HG03108 (cell line): ENCODE measurements at regions not wholly inside any gene's neighbourhood (a gene's known extent, or its start where the extent isn't known, plus 50 kb on each side); places are given as distances from the start of the nearest gene placed in this dataset.
"Not testable (repeated sequence)": the region's sequence is repeated elsewhere in the genome, so short reads cannot be mapped to it uniquely, and the experiment has no call there.

Experiments
- ATAC-seq: cut with Tn5 transposase; IDR thresholded peaks from one replicate; pipeline ENCODE4 v1.9.1; 2021; ENCODE audit warnings: moderate library complexity; ENCODE audit not compliant: unreplicated experiment

DNA sequence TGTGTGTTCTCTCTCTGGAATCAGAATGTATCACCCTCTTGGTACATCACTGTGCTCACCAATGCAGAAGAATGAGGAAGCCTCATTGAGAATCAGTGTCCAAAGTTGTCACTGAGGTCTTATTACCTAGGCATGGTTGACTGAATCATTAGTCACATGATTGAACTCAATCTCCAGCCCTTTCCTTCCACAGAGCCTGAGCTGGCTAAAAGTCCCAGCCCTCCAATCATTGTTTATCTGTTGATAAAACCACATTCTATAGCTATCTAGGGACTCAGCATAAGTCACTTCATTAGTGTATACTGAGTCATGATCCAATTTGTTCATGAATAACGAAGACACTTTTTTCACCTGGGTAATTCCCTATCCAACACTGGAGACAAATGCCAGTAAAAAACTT is 396.8 kb downstream of the TRAM1L1 start:
- ATAC-seq = no peak

DNA sequence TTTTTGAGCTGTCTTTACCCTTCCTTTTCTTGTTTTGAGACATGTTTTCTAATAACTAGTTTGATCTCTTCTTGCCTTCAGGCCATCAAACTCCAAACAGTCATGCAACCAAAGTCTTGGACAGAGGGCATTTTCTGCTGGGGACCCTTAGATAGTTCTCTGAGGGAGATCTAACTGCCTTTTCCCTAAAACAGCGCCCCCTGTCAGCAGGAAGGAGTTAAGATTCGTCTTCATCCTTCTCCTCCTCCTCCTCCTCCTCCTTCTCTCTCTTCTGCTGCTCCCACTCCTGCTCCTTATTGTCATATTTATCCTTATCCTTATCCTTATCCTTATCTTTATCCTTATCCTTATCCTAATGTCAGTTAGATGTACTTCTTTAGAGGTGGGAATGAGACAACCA is 417.2 kb downstream of the TRAM1L1 start:
- ATAC-seq = no peak

GRCh38 chr4:116665716-116666115 is 419.7 kb downstream of the TRAM1L1 start:
- ATAC-seq = no peak

GRCh38 chr4:116664198-116664597 is 421.2 kb downstream of the TRAM1L1 start:
- no peak for ATAC-seq

- no peak for ATAC-seq
These were observed 446.3 kb downstream of the TRAM1L1 start for GRCh38 chr4:116639070-116639577.

GRCh38 chr4:116638592-116638991 is 446.8 kb downstream of the TRAM1L1 start:
- no peak for ATAC-seq

GRCh38 chr4:116636917-116637316 is 448.5 kb downstream of the TRAM1L1 start:
- peak; percentile 85 for ATAC-seq

DNA sequence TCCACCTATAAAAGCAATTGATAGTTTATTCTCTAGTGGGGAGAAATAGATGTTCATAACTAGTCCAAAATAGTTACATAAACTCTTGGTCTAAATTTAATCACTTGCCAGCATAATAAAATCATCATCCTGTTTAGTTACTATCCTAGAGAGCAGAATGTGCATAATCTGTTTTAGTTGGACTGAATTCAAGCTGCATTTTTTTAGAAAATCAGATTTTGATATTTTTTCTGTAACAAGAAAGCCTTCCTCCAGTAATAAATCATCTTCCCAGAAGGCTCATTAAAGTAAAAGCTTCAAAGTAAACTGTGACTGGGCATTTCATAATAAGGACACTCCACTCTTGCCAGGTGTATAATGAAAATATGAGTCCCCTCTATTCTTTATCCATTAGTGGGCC is 453.1 kb downstream of the TRAM1L1 start:
- ATAC-seq = no peak

DNA sequence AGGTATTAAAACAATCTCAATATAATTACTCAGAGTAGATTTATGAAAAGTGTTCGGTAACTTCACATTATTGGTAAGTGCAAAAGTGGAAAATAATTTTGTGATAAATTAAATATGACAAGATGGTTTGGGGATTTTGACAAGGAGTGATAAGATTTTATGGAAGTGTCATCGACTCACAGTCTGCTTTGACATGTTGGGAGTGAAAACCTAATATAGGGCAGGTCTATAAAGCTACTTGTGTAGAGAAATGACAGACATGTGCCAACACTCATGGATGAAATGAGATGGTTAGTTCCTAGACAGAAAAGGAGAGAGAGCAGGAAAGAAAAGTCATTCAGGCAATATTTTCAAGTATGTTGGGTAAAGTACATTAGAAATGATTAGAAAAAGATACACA is 456.8 kb downstream of the TRAM1L1 start:
- ATAC-seq = no peak

DNA sequence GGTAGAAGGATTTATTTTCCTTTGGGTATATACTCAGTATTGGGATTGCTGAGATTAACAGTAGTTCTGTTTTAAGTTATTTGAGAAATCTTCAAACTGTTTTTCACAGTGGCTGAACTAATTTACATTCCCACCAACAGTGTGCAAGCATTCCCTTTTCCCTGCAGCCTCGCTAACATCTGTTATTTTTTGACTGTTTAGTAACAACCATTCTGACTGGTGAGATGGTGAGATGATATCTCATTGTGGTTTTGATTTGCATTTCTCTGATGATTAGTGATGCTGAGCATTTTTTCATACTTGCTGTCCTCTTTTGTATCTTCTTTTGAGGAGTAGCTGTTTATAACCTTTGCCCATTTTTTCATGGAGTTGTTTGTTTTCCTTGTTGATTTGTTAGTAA is 457.8 kb downstream of the TRAM1L1 start:
- ATAC-seq = no peak

DNA sequence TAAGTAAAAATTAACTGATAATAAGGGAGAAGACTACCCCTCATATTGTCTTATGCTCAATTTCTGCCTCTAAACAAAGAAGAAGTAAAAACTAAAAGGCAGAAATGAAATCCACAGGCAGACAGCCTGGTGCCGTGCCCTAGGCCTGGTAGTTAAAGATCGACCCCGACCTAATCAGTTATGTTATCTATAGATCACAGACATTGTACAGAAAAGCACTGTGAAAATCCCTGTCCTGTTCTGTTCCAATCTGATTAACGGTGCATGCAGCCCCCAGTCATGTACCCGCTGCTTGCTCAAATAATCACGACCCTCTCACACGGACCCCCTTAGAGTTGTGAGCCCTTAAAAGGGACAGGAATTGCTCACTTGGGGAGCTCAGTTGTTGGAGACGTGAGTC is 465.9 kb downstream of the TRAM1L1 start:
- not testable (repeated sequence) for ATAC-seq

DNA sequence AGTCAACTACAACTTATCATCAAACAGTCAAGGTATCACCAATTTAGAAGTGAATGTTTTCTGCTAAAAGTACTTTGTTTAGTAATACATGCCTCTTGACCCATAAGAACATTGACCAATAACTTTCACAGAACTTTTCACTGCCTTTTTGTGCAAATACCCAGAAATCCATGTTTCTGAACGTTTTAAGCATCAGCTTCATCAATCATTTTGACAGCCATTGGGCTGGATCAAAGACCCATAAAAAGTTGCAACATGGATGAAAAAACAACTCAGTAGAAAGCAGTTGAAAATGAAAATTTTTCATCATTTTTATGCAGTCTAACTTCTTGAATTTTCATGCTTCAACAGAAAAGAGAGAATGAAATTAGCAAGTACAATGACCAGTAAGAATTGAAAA is 466.7 kb downstream of the TRAM1L1 start:
- ATAC-seq = no peak

GRCh38 chr4:116603096-116603495 is 482.3 kb downstream of the TRAM1L1 start:
- no peak for ATAC-seq

GRCh38 chr4:116599859-116600258 is 485.5 kb downstream of the TRAM1L1 start:
- no peak for ATAC-seq

DNA sequence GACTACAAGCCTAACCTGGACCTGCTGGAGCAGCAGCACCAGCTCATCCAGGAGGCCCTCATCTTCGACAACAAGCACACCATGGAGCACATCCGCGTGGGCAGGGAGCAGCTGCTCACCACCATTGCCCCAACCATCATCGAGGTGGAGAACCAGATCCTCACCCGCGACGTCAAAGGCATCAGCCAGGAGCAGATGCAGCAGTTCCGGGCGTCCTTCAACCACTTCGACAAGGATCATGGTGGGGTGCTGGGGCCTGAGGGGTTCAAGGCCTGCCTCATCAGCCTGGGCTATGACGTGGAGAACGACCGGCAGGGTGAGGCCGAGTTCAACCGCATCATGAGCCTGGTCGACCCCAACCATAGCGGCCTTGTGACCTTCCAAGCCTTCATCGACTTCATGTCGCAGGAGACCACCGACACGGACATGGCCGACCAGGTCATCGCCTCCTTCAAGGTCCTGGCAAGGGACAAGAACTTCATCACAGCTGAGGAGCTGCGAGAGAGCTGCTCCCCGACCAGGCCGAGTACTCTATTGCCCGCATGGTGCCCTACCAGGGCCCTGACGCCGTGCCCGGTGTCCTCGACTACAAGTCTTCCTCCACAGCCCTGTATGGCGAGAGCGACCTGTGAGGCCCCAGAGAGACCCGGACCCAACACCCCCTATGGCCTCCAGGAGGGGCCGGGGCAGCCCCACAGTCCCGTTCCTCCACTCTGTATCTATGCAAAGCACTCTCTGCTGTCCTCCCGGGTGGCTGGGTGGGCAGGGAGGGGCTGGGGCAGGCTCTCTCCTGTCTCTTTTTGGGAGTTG is 486.2 kb downstream of the TRAM1L1 start:
- ATAC-seq = no peak

DNA sequence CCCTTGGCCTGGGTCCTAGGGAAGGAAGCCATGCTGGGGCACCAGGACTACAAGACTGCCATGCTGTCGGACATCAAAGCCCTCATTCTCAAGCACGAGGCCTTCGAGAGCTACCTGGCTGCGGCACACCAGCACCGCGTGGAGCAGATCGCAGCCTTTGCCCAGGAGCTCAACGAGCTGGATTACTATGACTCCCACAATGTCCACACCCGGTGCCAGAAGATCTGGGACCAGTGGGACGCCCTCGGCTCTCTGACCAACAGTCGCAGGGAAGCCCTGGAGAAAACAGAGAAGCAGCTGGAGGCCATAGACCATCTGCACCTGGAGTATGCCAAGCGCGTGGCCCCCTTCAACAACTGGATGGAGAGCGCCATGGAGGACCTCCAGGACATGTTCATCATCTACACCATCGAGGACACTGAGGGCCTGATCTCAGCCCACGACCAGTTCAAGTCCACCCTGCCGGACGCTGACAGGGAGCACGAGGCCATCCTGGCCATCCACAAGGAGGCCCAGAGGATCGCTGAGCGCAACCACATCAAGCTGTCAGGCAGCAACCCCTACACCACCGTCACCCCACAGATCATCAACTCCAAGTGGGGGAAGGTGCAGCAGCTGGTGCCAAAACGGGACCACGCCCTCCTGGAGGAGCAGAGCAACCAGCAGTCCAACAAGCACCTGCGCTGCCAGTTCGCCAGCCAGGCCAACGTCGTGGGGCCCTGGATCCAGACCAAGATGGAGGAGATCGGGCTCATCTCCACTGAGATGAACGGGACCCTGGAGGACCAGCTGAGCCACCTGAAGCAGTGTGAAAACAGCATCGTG is 487.0 kb downstream of the TRAM1L1 start:
- no peak for ATAC-seq

GRCh38 chr4:116590648-116591047 is 494.7 kb downstream of the TRAM1L1 start:
- no peak for ATAC-seq

DNA sequence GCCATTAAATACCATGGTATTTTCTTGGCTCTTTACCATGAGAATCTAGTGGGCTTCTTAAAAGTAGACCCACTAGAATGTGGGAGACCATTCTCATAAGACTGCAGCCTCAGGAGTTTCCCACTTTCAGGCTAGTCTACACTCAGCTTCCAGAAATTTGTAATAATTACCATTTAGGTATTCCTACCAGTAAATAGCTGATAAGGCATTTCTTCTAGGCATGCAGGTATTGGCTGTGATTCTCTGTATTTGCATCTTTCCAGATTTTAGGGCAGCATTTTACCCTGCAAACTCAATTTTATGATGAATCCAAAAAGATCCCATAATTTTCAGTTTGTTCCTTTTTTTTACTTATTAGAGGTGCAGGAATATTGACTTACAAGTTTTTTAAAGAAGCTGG is 496.6 kb downstream of the TRAM1L1 start:
- ATAC-seq = no peak

DNA sequence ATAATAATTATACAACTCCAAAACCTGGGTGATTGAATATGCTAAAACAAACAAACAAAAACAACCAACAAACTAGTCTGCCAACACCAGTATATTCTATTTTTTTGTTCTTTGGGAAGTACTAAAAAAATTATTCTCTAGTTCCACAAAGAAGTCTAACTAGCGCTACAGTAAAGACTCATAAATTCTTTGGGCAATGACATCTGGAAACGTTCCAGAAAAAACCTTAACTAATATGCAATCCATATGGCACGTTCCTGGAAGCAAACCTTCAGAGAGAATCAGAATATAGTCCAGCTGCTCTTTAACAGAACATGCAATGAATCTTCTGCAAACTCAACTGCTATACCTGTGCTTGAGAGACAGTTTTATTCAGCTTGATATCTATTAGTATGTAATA is 500.1 kb downstream of the TRAM1L1 start:
- no peak for ATAC-seq

GRCh38 chr4:116577321-116577720 is 508.1 kb downstream of the TRAM1L1 start:
- ATAC-seq = no peak

GRCh38 chr4:116573540-116573939 is 511.8 kb downstream of the TRAM1L1 start:
- no peak for ATAC-seq

- ATAC-seq = no peak
These were observed 523.6 kb downstream of the TRAM1L1 start for GRCh38 chr4:116561768-116562167.
